Activated T-helper 1 cell treated with Interleukin-2 at 50 U/mL for 16 hours (primary cell): ENCODE measurements at regions not wholly inside any gene's neighbourhood (a gene's known extent, or its start where the extent isn't known, plus 50 kb on each side); places are given as distances from the start of the nearest gene placed in this dataset.
"Not testable (repeated sequence)": the region's sequence is repeated elsewhere in the genome, so short reads cannot be mapped to it uniquely, and the experiment has no call there.

Experiments used
- DNase-seq: peaks from one replicate; pipeline ENCODE4 v3.0.0-alpha.2; 2020; ENCODE audit warnings: low read depth

DNA sequence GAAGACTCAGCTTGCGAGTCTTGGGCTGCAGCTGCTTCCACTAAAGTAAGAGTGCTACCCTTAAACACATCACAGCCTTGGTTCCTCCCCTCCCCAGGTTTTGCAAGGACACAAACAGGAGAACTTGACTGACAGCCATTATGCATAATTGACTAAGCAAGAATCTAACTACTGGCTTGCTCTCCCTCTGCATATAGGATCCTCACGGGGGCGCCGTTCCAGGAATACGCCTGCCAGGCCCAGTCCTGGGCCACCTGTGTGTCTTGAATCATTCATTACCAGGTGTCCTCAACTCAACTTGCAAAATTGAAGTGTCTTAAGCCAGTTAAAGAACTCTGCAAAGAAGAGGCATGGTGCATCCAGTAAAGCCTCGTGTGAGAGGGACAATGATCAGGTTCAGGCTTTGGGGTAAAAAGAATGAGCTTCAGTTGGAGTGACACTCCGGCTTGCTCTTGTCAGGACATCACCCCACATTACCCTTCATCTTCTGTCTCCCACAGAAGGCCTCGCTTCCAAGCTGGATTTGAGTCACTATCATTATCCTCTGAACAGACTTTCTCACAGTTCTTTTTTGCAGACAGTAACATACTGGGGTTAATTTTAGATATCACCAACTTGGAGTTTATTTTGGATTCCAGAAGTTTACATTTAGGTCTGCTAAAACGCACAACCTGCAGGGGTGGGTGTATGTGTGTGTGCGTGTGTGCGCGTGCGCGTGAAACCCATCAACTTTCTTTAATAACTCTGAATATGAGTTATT, 273.5 kb upstream of the HS3ST1 start:
- no peak for DNase-seq

DNA sequence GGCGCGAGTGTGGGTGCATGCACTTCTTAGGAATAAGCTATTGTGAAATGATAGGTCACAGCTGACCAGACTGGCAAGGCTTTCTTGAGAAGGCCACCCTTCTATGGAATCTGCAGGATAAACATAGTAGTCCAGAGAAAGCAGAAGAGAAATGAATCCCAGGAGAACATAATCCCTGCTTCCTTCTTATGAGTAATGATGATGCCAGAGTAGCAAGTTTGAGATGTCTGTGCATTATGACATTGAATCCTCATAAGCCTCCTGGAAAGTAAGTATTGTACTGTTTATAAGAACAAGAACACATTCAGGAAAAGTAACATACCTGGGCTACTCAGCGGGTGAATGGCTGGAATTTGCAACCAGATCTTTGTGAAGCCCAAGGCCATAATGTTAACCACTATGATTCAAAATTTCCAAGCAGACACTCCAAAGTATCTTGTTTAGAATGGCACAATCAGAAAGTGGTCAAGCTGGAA, 272.1 kb upstream of the HS3ST1 start:
- no peak for DNase-seq

DNA sequence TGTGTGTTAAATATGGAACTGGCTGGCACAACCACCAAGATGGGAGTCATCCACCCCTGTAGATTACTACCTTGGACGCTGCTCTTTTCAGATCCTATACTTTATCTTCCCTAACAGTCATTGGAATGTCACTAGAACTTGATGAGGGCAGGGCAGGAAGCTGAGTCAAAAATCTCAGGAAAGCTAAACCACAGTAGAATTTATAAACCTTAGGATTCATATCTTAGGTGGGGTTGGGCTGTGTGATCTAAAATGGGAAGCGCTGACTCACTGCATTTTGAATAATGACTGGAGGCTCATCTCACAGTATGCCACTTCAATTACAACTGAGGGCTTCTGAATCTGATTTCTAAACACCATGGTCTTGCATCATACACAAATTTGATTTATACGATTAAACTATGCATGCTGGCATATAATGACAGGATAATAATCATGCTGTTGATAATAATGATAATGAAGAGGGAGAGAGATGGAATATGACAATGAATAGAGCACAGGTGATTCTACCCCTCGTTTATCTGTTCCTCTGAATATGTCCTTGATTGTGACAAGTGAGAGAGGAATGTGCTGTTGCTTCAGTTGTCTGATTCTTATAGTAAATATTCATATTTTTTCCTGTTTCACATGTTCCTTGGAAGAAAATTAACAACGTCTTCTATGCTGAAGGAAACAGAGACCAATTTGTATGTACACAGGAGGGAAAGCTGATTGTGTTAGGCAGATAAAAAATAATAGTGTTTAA, 270.3 kb upstream of the HS3ST1 start:
- DNase-seq, result no peak

DNA sequence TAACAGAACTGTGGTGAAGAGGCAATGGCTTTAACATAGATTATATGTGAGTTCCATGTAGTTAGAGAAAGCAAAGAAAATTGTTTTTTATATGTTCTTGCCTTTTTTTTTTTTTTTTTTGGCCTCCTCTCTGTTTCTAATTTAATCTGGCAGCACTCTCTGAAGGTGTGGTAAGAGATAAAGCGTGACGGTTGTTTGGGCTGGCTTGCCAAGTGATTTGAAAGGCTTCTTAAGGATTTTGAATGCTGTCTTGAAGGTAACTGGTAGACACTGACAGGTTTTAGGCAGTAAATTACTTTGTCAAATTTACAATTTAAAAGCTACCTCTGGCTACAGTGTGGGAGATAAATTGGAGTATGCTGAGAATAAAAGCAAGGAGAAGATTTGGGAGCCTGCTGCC, 269.3 kb upstream of the HS3ST1 start:
- no peak for DNase-seq

- DNase-seq, result no peak
Observed at GRCh38 chr4:11693693-11694092, 265.0 kb upstream of the HS3ST1 start.

DNA sequence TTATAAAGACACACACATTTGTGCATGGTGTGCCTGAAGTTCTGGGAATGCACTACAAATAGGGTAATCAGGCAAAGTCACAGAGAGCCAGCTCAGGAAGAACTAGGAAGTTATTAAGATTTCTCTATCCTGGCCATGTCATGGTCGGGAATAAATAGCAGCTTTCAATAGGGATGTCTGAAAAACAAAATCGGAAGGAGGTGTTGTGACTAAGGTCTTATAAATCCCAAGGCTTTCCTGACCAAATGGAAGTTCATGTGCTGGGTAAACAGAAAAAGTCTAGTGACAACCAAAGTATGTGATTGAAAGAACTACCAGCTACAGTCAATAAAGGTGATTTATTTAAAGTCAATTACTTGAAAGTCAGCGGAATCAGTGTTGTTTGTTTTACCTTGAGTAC, 262.5 kb upstream of the HS3ST1 start:
- no peak for DNase-seq

DNA sequence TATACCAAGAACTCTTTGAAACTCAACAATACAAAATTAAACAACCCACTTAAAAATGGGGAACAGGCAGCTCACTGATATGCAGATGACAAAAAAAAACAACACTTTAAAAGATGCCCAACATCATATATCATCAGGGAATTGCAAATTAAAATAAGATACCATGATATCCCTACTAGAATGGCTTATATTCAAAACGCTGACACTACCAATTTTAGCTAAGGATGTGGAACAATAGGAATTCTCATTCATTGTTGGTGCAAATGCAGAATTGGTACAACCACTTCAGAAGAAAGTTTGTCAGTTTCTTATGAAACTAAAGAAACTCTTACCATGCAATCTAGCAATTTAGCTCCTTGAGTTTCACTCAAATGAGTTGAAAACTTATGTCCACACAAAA, 259.0 kb upstream of the HS3ST1 start:
- no peak for DNase-seq

GRCh38 chr4:11685481-11685880, 256.8 kb upstream of the HS3ST1 start:
- no peak for DNase-seq

- no peak for DNase-seq
Observed at GRCh38 chr4:11675051-11675800, 246.5 kb upstream of the HS3ST1 start.

- no peak for DNase-seq
Observed at GRCh38 chr4:11670304-11670703, 241.6 kb upstream of the HS3ST1 start.

DNA sequence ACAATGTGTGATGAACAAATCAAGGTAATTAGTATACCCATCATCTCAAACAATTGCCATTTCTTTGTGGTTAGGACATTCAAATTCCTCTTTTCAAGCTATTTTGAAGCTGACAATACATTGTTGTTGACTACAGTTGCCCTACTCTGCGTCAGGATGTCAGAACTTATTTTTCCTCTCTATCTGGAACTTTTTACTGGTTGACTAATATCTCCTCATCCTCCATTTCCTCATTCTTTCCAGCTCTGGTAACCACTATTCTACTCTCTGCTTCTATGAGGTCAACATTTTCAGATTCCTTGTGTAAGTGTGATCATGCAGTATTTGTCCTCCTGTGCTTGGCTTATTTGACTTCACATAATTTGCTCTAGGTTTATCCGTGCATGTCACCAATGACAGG, 240.5 kb upstream of the HS3ST1 start:
- DNase-seq, result no peak

DNA sequence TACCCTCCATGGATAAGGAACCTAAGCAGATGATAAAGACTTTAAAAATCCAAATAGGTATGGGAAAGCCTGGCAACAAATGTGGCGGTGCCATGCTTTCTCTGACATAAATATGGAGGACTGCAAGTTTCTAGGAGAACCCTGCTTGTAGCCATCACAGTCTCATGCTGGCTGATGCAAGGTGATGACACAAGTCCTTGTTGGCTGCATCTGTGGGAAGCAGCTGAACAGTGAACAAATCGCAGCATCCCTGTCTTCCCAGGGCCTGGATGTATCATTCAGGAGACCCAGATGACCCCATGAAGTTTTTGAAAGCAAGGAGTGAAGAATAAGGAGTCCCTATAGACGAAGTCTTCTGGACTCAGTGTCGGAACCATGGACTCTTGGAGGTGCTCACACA, 234.4 kb upstream of the HS3ST1 start:
- no peak for DNase-seq

DNA sequence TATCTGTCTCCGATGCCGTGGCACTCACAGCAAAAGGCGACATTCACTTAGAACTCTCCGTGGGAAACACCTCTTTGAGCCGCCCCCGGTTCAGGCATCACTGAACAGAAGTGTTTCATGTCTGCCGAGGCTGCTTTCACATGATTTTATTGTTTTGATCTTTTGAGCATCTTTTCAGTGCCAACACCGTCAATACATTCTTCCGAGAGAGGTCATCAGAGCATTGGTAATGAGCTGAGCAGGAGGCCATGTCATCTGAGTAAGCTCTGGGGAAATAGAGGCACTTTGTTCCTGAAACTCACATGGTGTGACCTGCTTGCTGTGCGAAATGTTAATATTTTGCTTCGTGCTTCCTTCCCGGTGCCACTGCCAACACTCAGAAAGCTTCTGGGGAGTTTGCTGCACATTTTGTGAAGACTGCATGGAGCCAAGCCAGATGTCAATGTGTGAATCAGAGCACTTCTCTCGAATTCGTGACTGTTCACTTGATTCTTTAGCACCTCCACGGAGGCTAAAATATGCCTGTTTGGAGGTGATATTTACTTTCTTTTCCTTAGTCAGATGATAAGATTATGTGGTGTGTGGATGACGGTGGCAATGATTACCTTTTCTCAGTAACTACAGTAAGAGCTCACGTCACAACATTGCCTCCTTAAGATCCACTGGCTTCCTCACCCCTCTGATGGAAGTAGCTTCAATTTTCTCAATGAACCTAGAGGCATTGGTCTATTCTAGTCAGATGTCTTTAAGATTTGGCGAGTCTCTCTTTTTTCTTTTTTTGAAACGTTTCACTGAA, 222.3 kb upstream of the HS3ST1 start:
- DNase-seq, result no peak

GRCh38 chr4:11647433-11647832, 218.7 kb upstream of the HS3ST1 start:
- no peak for DNase-seq

DNA sequence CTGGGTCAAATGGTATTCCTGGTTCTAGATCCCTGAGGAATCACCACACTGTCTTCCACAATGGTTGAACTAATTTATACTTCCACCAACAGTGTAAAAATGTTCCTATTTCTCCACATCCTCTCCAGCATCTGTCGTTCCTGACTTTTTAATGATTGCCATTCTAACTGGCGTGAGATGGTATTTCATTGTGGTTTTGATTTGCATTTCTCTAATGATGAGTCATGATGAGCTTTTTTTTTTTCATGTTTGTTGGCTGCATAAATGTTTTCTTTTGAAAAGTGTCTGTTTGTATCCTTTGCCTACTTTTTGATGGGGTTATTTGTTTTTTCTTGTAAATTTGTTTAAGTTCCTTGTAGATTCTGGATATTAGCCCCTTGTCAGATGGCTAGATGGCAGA, 214.4 kb upstream of the HS3ST1 start:
- DNase-seq, result not testable (repeated sequence)

DNA sequence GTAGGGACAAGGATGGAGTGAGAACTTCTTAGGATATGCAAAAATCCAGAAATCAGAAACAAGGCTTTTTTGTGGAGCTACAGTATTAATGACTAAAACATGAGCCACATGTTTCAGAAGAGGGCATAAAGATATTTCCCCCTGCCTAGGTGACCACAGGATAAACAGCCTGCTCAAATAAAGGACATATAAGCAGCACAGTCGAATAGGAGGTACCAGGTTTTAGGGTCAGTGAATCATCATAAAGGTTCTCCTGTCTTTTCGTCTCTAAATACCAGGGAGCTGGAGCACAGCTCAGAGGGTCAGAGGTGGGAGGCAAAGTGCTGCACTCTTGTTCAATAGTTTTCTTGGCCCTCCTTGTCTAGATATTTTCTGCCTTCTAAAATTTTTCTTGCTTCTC, 211.9 kb upstream of the HS3ST1 start:
- DNase-seq, result no peak

GRCh38 chr4:11636551-11636950, 207.9 kb upstream of the HS3ST1 start:
- no peak for DNase-seq

GRCh38 chr4:11636031-11636430, 207.3 kb upstream of the HS3ST1 start:
- no peak for DNase-seq

- no peak for DNase-seq
Observed at GRCh38 chr4:11635342-11635741, 206.6 kb upstream of the HS3ST1 start.

GRCh38 chr4:11634283-11634682, 205.6 kb upstream of the HS3ST1 start:
- no peak for DNase-seq

DNA sequence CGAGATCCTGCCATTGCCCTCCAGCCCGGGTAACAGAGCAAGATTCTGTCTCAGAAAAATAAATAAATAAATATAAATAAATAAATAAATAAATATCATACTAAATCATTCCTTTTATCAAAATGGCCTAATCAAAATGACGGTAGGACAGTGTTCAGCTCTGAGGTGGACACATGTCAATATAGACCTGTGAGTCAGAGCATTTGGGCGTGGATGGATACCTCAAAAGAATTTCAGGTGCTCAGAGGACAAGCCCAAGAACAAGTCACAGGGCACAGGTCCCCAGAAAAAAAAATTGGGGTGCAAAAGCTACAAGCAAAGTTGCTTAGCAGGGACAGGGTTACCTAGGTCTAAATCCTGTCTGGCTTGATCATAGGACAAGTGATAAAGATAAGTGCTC, 204.7 kb upstream of the HS3ST1 start:
- DNase-seq, result no peak

GRCh38 chr4:11632483-11632882, 203.8 kb upstream of the HS3ST1 start:
- no peak for DNase-seq
